ENCODE measurements at regions not wholly inside any gene's neighbourhood (a gene's known extent, or its start where the extent isn't known, plus 50 kb on each side); places are given as distances from the start of the nearest gene placed in this dataset.

DNA sequence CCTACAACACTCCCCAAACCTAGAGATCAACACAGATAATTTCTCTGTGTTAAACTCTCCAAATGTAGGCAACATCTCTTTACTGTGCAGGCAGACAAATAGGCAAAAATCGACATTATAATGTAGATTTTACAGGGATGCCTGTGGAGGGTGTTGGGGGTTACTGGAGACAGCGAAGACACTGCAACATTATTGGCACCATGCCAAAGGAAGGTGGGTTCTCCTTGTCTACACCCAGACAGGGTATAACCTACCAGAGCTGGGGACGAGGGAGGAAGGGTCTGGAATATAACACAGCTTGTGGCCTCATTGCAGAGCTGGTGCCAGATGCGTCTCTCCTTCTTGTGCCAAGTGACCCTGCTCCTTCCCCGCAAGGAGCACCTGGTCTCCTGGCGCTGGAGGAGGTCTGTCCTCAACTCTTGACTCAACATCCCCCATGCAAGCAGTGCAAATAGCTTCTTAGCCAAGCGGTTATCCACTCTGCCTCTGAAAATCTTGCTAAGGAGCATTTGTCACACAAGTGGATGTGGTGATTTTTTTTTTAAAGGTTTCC, 404.0 kb downstream of the PRDM2 start:
- TF ChIP-seq, protein P1, sequence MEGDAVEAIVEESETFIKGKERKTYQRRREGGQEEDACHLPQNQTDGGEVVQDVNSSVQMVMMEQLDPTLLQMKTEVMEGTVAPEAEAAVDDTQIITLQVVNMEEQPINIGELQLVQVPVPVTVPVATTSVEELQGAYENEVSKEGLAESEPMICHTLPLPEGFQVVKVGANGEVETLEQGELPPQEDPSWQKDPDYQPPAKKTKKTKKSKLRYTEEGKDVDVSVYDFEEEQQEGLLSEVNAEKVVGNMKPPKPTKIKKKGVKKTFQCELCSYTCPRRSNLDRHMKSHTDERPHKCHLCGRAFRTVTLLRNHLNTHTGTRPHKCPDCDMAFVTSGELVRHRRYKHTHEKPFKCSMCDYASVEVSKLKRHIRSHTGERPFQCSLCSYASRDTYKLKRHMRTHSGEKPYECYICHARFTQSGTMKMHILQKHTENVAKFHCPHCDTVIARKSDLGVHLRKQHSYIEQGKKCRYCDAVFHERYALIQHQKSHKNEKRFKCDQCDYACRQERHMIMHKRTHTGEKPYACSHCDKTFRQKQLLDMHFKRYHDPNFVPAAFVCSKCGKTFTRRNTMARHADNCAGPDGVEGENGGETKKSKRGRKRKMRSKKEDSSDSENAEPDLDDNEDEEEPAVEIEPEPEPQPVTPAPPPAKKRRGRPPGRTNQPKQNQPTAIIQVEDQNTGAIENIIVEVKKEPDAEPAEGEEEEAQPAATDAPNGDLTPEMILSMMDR (IDR thresholded peaks at IDR 0.05; ENCODE audit: insufficient read depth, low read length): no peak
- no peak for TF ChIP-seq GABPA (IDR thresholded peaks at IDR 0.05; ENCODE audit: low read depth)
